HG02759 (cell line): ENCODE measurements at regions not wholly inside any gene's neighbourhood (a gene's known extent, or its start where the extent isn't known, plus 50 kb on each side); places are given as distances from the start of the nearest gene placed in this dataset.
"Not testable (repeated sequence)": the region's sequence is repeated elsewhere in the genome, so short reads cannot be mapped to it uniquely, and the experiment has no call there.

Experiments
- ATAC-seq: cut with Tn5 transposase; IDR thresholded peaks from one replicate; pipeline ENCODE4 v1.9.1; 2021; ENCODE audit warnings: mild to moderate bottlenecking, moderate library complexity; ENCODE audit not compliant: unreplicated experiment

GRCh38 chr6:132143258-132143657 lies 192.1 kb upstream of the CCN2 start:
- ATAC-seq = no peak

GRCh38 chr6:132142768-132143167 lies 191.6 kb upstream of the CCN2 start:
- ATAC-seq = no peak

GRCh38 chr6:132142308-132142707 lies 191.1 kb upstream of the CCN2 start:
- ATAC-seq = no peak

- no peak for ATAC-seq
Observed at GRCh38 chr6:132140189-132140588, 189.0 kb upstream of the CCN2 start.

GRCh38 chr6:132139611-132140010 lies 188.4 kb upstream of the CCN2 start:
- no peak for ATAC-seq

- no peak for ATAC-seq
Observed at GRCh38 chr6:132136981-132137380, 185.8 kb upstream of the CCN2 start.

- no peak for ATAC-seq
Observed at GRCh38 chr6:132135409-132135808, 184.2 kb upstream of the CCN2 start.

- ATAC-seq = no peak
Observed at GRCh38 chr6:132133736-132134445, 182.7 kb upstream of the CCN2 start.

GRCh38 chr6:132132924-132133639 lies 181.9 kb upstream of the CCN2 start:
- ATAC-seq = no peak

- no peak for ATAC-seq
Observed at GRCh38 chr6:132132422-132132821, 181.2 kb upstream of the CCN2 start.

- no peak for ATAC-seq
Observed at GRCh38 chr6:132131758-132132157, 180.6 kb upstream of the CCN2 start.

GRCh38 chr6:132131351-132131750 lies 180.2 kb upstream of the CCN2 start:
- no peak for ATAC-seq

GRCh38 chr6:132130626-132131298 lies 179.6 kb upstream of the CCN2 start:
- no peak for ATAC-seq

GRCh38 chr6:132128424-132128823 lies 177.3 kb upstream of the CCN2 start:
- ATAC-seq = no peak

- ATAC-seq = no peak
Observed at GRCh38 chr6:132126150-132126549, 175.0 kb upstream of the CCN2 start.

GRCh38 chr6:132122871-132123270 lies 171.7 kb upstream of the CCN2 start:
- no peak for ATAC-seq

- no peak for ATAC-seq
Observed at GRCh38 chr6:132122176-132122575, 171.0 kb upstream of the CCN2 start.

- no peak for ATAC-seq
Observed at GRCh38 chr6:132118144-132118543, 167.0 kb upstream of the CCN2 start.

GRCh38 chr6:132115714-132116366 lies 164.7 kb upstream of the CCN2 start:
- no peak for ATAC-seq

- ATAC-seq = no peak
Observed at GRCh38 chr6:132114201-132114825, 163.1 kb upstream of the CCN2 start.

- ATAC-seq = not testable (repeated sequence)
Observed at GRCh38 chr6:132109752-132110151, 158.6 kb upstream of the CCN2 start.
